HG03175 (cell line): ENCODE measurements at regions not wholly inside any gene's neighbourhood (a gene's known extent, or its start where the extent isn't known, plus 50 kb on each side); places are given as distances from the start of the nearest gene placed in this dataset.

Experiments used
- ATAC-seq: cut with Tn5 transposase; IDR thresholded peaks from one replicate; pipeline ENCODE4 v1.9.1; 2021; ENCODE audit warnings: mild to moderate bottlenecking, moderate library complexity; ENCODE audit not compliant: unreplicated experiment

- no peak for ATAC-seq
Measured at GRCh38 chr4:71237641-71238040, 101.2 kb upstream of the SLC4A4 start.

DNA sequence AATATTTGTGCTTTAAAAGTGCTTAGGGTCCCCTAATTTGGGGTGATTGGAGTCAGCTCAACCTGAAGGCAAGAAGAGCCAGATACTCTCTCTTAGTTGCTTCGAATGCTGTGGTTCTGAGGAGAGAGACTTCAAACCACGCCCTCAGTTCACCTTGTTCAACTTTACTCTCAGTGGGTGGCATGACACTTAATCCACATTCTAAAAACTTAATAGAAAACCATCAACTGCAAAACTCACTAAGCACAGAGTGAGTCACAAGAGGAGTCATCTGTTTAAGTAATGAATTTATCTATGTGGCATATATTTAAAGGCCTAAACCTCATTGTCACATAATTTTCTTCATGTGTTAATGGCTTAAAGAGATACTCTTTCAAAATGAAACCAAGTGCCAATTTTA, 99.5 kb upstream of the SLC4A4 start:
- ATAC-seq = no peak

DNA sequence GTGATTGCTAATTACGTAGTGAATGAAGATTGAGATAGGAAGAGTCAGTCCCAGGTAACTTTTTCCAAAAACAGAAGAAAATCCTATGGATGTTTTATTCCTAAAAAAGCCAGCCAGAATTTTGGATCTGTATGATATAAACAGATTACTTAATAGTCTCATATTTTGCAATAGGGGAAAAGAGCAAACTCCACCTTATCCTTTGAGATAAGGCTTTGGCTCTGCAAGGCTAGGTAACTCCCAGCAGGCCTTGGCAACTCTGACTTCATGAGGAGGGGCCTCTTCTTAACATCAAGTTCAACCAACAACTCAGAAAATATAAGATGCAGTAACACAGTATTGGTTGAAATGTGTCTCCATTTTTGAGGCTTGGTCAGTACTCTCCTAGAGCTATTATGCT, 98.7 kb upstream of the SLC4A4 start:
- ATAC-seq = no peak

GRCh38 chr4:71241501-71242288, 97.1 kb upstream of the SLC4A4 start:
- no peak for ATAC-seq

GRCh38 chr4:71243091-71243833, 95.6 kb upstream of the SLC4A4 start:
- no peak for ATAC-seq

DNA sequence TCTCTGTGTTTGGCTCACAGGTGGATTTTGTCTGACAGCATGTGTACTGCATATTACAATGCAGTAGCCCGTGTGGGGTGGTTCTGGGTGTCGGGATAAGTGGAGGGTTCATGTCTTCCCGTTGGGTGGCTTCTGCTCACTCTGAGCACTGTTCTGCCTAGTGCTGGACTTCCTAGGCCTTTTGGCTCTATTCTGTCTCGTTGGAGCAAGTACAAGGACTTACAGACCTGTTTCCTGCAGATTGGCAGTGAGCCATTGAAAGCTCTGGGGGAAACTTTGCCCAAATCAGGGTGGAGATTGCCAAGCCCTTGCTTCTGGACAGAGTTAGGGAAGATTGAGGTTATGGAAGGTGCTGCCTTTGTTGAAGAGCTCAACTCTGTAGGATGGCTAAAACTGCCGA, 91.1 kb upstream of the SLC4A4 start:
- no peak for ATAC-seq

- no peak for ATAC-seq
Measured at GRCh38 chr4:71251261-71251660, 87.6 kb upstream of the SLC4A4 start.

- no peak for ATAC-seq
Measured at GRCh38 chr4:71253545-71253944, 85.3 kb upstream of the SLC4A4 start.

GRCh38 chr4:71254451-71255012, 84.3 kb upstream of the SLC4A4 start:
- ATAC-seq = no peak

DNA sequence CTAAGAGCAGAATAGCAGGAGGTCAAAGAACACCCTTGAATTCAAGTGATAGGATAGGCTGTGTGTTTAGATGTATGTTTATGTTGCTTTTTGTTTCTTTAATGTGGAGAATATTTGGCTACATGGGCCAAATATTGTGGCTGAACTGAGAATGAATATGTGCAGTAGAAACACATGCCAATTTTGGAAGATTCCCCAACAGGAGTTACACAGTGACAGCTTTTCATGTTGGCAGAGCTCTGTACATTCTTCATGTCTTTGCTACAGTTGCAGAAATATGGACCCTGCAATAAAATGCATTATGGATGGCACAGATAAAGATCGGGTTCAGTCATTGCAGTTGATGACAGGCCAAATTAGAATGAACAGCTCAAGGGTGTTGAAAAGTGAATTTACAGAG, 82.8 kb upstream of the SLC4A4 start:
- no peak for ATAC-seq

- no peak for ATAC-seq
Measured at GRCh38 chr4:71257761-71258160, 81.1 kb upstream of the SLC4A4 start.

DNA sequence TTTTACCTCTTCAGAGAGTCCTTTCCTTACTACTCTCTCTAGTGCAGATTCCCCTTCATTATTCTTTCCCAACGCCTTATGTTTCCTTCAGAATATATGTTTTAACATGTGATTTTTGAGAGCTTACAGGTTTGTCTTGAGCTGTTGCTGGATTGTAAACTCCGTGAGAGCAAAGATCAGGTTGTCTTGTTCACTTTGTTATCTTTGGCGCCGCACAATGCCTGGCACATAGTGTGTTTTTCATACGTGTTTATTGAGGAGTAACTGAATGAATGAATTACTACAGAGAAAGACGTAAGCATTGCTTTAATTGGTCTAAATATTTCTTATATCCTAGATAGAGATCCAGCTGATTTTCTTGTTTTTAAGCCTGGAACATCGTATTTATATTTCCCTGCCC, 80.5 kb upstream of the SLC4A4 start:
- no peak for ATAC-seq

DNA sequence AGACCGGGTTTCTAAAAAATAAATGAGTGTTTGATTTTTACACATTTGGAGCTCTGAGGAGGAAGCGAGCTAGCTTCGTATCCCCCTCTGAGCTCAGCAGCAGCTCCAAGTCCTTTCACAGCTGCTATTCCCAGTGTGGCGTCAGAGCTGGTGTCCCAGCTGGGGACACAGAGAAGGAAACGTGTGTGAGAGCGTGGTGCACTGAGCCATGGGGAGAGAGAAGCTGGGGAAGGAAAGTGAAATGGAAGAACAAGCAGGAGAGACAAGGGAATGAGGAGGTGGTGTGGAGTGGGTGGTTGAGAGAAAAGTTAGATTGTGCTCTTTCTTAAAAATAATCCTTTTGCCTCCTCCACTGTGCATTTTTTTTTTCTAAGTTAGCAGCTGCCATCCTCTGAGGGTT, 79.5 kb upstream of the SLC4A4 start:
- ATAC-seq = no peak

GRCh38 chr4:71259911-71260331, 78.9 kb upstream of the SLC4A4 start:
- no peak for ATAC-seq

DNA sequence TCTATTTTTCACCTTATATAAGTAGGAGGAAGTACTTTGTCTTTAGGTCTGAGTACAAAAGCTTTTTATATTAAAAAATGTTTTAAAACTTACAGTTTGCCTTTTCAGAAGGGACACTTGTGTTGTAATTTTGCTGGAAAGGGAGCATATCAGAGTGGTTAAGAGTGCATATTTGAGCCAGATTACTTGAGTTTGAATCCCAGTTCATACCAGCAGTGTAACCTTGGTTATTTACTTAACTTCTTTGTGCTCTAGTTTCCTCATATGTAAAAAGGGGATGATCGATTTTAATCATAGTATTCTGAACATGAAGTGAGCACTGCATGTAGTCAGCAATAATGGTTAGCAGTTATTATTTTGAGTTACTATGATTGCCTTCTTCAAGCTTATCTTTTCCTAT, 78.3 kb upstream of the SLC4A4 start:
- no peak for ATAC-seq

- no peak for ATAC-seq
Measured at GRCh38 chr4:71261001-71261400, 77.8 kb upstream of the SLC4A4 start.

GRCh38 chr4:71261633-71262121, 77.1 kb upstream of the SLC4A4 start:
- ATAC-seq = no peak

DNA sequence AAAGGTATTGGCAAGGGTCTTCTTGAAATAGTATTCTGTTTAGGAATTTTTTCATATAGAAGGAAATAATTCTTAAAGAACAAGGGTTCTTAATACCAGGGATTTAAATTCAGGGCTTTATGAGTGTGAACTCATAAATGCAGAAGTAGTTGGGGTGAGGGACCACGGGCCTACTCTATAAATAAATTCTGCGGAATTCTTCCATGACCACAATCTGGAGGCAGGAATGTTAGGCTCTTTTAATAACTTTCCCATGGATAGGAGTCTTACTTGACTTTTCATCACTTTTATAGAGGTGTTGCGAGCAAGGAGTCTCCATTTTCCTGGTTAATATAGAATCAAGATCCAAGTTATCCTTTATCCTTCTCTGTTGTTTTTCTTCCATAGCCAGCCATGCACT, 76.7 kb upstream of the SLC4A4 start:
- ATAC-seq = no peak

DNA sequence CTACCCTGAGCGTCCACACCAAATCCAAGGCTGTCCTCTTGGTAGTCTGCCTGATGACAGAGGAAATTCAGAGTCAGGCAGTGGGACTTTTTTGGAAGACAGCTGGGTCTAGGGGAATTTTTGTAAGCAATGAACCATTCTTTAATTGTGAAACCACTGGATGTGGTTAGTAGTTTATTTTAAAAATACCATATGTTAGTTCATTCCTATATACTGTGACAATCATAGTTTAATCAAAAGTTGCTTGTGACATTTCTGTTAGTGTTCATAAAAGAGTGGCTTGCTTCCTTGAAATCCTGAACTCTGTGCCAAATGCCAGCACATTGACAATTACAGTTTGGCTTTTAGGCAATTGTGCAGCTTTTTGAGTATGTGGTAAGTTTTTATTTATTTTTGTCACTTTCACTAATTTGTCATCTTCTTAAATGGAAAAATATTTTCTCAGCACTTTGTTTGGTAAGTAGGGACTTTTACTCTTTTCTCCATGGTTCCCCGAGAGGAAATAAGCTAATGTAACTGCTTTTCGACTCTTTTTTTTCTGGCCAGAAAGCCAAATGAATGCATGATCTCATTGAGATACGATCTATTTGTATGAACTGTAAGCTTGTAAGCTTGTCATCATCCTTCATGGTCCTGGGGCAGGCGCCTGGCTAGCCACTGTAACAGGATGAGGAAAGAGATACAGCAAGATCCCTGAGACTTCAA, 72.6 kb upstream of the SLC4A4 start:
- no peak for ATAC-seq

DNA sequence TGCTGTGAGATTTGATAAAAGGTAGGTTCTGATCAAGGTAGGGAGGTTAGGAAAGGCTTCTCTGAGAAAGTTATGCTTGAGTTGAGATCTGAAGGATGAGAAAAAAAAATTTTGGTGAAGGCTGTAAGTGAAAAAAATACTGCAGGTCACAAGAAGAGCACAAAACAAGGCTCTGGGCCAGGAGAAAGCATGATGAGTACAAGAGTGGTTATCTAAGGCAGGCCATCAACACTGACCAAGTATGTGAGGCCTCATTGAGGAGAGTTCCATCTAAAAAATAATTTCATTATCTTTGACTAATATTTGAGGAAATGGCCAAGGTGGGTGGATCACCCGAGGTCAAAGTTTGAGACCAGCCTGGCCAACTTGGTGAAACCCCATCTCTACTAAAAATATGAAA, 71.6 kb upstream of the SLC4A4 start:
- ATAC-seq = no peak

- ATAC-seq = no peak
Measured at GRCh38 chr4:71268166-71268565, 70.7 kb upstream of the SLC4A4 start.
